ENCODE measurements at regions not wholly inside any gene's neighbourhood (a gene's known extent, or its start where the extent isn't known, plus 50 kb on each side); places are given as distances from the start of the nearest gene placed in this dataset.
A peak's percentile ranks its signal among the peaks of the same experiment; 100 is the strongest.

DNA sequence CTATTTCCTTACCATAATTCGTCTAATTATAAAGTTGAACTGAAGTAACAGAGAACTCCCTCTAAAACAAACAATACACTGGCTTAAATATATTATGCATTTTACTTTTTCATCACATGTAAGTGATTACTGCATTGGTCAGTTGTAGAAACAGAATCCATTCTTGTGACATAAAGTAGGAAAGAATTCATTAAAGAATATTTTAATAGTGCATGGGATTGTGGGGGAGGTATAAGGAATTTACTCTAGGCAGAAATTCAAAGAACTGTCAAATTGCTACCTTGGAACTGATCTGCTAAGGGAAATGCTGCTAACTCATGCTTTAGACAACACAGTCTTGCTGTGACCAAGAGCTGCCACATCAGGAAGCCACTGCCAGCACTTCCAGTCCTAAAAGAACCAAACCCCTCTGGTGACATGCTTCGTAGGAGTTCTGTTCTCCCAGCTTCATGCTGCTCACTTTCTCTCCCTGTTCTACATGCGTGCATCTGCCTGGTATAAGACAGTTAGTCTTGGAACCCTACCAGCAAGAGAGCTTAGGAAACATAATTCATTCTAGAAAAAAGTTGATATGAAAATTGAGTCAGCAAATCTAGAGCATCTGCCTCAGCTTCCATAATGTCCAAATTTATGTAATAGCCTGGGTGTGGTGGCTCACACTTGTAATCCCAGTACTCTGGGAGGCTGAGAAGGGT is 1137.6 kb upstream of the NXPH2 start:
- no peak for FAIRE-seq

More for the DNA sequence above, 1137.6 kb upstream of the NXPH2 start:
- no peak for DNase-seq (ENCODE audit: low read depth, low spot score)
- H3K9ac ChIP-seq (replicated peaks; ENCODE audit: extremely low read depth, insufficient read depth, low read length): no peak overlapping the region
- no peak overlapping the region for H3K4me2 ChIP-seq (ENCODE audit: insufficient read depth, low read length)
- no peak overlapping the region for H3K4me3 ChIP-seq (replicated peaks in 1 of 3; ENCODE audit: insufficient read depth in 1 of 3, low read depth in 1 of 3, low read length in 3 of 3)
- no peaks in the 10 kb centered on the region for H3K79me2 ChIP-seq (ENCODE audit: control insufficient read depth, insufficient read depth, low read length)
- H2AFZ ChIP-seq (ENCODE audit: low read depth, low read length): peak overlapping the region; percentile 57
- no peaks in the 10 kb centered on the region for H3K9me3 ChIP-seq (replicated peaks; ENCODE audit: control insufficient read depth, insufficient read depth, low read length)
- POLR2A ChIA-PET: no interaction called here
- intact Hi-C loops (cut with micrococcal nuclease) (loop anchor here (1.0 kb wide), 1 partner anchor 946 kb away; no protein-coding TSS in a partner anchor), dilution Hi-C loops (cut with MboI; ENCODE audit: extremely low pct_ligation_motif_present, low sequenced_read_pairs) (no loop called here)
- no peak for TF ChIP-seq GATA2 (IDR thresholded peaks at IDR 0.05; ENCODE audit: insufficient read depth, insufficient read length, low read depth, low read length)
- TF ChIP-seq, protein P1, sequence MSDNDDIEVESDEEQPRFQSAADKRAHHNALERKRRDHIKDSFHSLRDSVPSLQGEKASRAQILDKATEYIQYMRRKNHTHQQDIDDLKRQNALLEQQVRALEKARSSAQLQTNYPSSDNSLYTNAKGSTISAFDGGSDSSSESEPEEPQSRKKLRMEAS (IDR thresholded peaks at IDR 0.05; ENCODE audit: insufficient read depth, insufficient read length): no peak
- no peak for TF ChIP-seq POLR2A (IDR thresholded peaks at IDR 0.05; ENCODE audit: low read depth, low read length)
- TF ChIP-seq, protein P2, sequence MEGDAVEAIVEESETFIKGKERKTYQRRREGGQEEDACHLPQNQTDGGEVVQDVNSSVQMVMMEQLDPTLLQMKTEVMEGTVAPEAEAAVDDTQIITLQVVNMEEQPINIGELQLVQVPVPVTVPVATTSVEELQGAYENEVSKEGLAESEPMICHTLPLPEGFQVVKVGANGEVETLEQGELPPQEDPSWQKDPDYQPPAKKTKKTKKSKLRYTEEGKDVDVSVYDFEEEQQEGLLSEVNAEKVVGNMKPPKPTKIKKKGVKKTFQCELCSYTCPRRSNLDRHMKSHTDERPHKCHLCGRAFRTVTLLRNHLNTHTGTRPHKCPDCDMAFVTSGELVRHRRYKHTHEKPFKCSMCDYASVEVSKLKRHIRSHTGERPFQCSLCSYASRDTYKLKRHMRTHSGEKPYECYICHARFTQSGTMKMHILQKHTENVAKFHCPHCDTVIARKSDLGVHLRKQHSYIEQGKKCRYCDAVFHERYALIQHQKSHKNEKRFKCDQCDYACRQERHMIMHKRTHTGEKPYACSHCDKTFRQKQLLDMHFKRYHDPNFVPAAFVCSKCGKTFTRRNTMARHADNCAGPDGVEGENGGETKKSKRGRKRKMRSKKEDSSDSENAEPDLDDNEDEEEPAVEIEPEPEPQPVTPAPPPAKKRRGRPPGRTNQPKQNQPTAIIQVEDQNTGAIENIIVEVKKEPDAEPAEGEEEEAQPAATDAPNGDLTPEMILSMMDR (IDR thresholded peaks at IDR 0.05; ENCODE audit: extremely low read depth in 1 of 2, insufficient read depth in 1 of 2, low read depth in 1 of 2, low read length in 2 of 2): no peak
- TF ChIP-seq JUN (IDR thresholded peaks at IDR 0.05; ENCODE audit: borderline replicate concordance, insufficient read depth, insufficient read length, low read depth): no peak
- no peaks in the 10 kb centered on the region for H4K20me1 ChIP-seq (replicated peaks; ENCODE audit: control insufficient read depth, extremely low read depth, insufficient read depth, low read length)
- H3K9me1 ChIP-seq (replicated peaks; ENCODE audit: control insufficient read depth, extremely low read depth, insufficient read depth, low read length): no peaks in the 10 kb centered on the region
- H3K36me3 ChIP-seq (ENCODE audit: control insufficient read depth in 2 of 2, extremely low read depth in 1 of 2, insufficient read depth in 2 of 2, low read length in 2 of 2): no peaks in the 10 kb centered on the region
- CTCF ChIA-PET: interaction anchor here (4.9 kb wide), 1 partner anchor 946 kb away, joined by 23 read pairs; no protein-coding TSS in a partner anchor
- no peak overlapping the region for H3K27ac ChIP-seq (ENCODE audit: insufficient read depth, low read depth, low read length)
- no TSS peak for BruUV-seq (replicated peaks)
- no peaks in the 10 kb centered on the region for H3K4me1 ChIP-seq (ENCODE audit: control insufficient read depth, extremely low read depth, insufficient read depth, low read length)
- H3K27me3 ChIP-seq (ENCODE audit: control insufficient read depth in 2 of 2, insufficient read depth in 2 of 2, low read length in 2 of 2): no peaks in the 10 kb centered on the region
